HepG2 (cell line): ENCODE measurements at regions not wholly inside any gene's neighbourhood (a gene's known extent, or its start where the extent isn't known, plus 50 kb on each side); places are given as distances from the start of the nearest gene placed in this dataset.

Source experiments
- CBX2 ChIP-seq, 2 experiments: fragments of 200-600 bp in 1 of 2; sonication (generic); formaldehyde crosslinking in 1 of 2; IDR thresholded peaks; 2 replicates each; pipeline versions ENCODE4 v1.7.0 to v1.8.1; 2018 to 2022; ENCODE audit warnings: low read depth in 2 of 2, low read length in 1 of 2, mild to moderate bottlenecking in 1 of 2, missing genetic modification reagents in 1 of 2
- CTCF ChIP-seq: sonication (generic); formaldehyde crosslinking; IDR thresholded peaks from 2 replicates; pipeline ENCODE4 v1.5.0; 2020; ENCODE audit warnings: mild to moderate bottlenecking, missing genetic modification reagents, moderate library complexity
- EP300 ChIP-seq, 3 experiments: sonication (generic) in 1 of 3; formaldehyde crosslinking in 1 of 3; IDR thresholded peaks; 2 replicates each; pipeline versions ENCODE4 v1.5.1 to v1.6.1; 2011 to 2020; ENCODE audit warnings: low read depth in 2 of 3, low read length in 2 of 3, borderline replicate concordance in 1 of 3, improper control_type of control experiment in 1 of 3, mild to moderate bottlenecking in 1 of 3, missing genetic modification reagents in 1 of 3, moderate library complexity in 1 of 3
- FOXA1 ChIP-seq, 2 experiments: fragments of 450-650 bp in 1 of 2; sonication (generic) in 1 of 2; formaldehyde crosslinking in 1 of 2; IDR thresholded peaks; 2 replicates each; pipeline versions ENCODE4 v1.4.0 to v1.6.1; 2016 to 2020; ENCODE audit warnings: missing genetic modification reagents in 1 of 2
- HNF4A ChIP-seq: sonication (generic); formaldehyde crosslinking; IDR thresholded peaks from 2 replicates; pipeline ENCODE4 v1.4.0; 2020; ENCODE audit warnings: missing genetic modification reagents
- PHF20 ChIP-seq: sonication (generic); formaldehyde crosslinking; IDR thresholded peaks from 2 replicates; pipeline ENCODE4 v1.5.0; 2020; ENCODE audit warnings: mild to moderate bottlenecking, missing genetic modification reagents
- PPARG ChIP-seq: conservative IDR thresholded peaks from 2 replicates; pipeline ENCODE4 v1.6.1; 2016; ENCODE audit warnings: missing biosample characterization, missing genetic modification reagents
- RAD21 ChIP-seq: fragments of 450-650 bp; formaldehyde crosslinking; IDR thresholded peaks from 2 replicates; pipeline ENCODE4 v1.5.0; 2020; ENCODE audit warnings: mild to moderate bottlenecking
- TCF12 ChIP-seq, 2 experiments: fragments of 450-650 bp in 1 of 2; sonication (generic) in 1 of 2; formaldehyde crosslinking in 1 of 2; IDR thresholded peaks; 2 replicates each; pipeline versions ENCODE4 v1.6.1 to v1.8.0; 2017 to 2022; ENCODE audit warnings: antibody characterized with exemption in 1 of 2, mild to moderate bottlenecking in 1 of 2, missing genetic modification reagents in 1 of 2, moderate library complexity in 1 of 2
- USF2 ChIP-seq, 2 experiments: sonication (generic) in 1 of 2; formaldehyde crosslinking in 1 of 2; IDR thresholded peaks; 2 replicates each; pipeline versions ENCODE4 v1.5.1 to v1.6.1; 2011 to 2020; ENCODE audit warnings: borderline replicate concordance in 1 of 2, low read depth in 1 of 2, low read length in 1 of 2, mild to moderate bottlenecking in 1 of 2, missing genetic modification reagents in 1 of 2, moderate library complexity in 1 of 2
- ZNF24 ChIP-seq: fragments of 450-650 bp; IDR thresholded peaks from 2 replicates; pipeline ENCODE4 v1.6.1; 2017; ENCODE audit warnings: antibody characterized with exemption, mild to moderate bottlenecking
- ZNF704 ChIP-seq: sonication (generic); formaldehyde crosslinking; IDR thresholded peaks from 2 replicates; pipeline ENCODE4 v1.8.1; 2023; ENCODE audit warnings: mild to moderate bottlenecking, inconsistent platforms, moderate library complexity, missing genetic modification reagents, borderline replicate concordance

- TF ChIP-seq CTCF (CRISPR knock-in tag) (no peak), PHF20 (CRISPR knock-in tag) (no peak), USF2 (IDR thresholded peaks at IDR 0.05; ENCODE audit: low read depth, low read length) (no peak), USF2 (CRISPR knock-in tag; IDR thresholded peaks at IDR 0.05; ENCODE audit: borderline replicate concordance) (no peak), CBX2 (IDR thresholded peaks at IDR 0.05; ENCODE audit: low read depth, low read length) (no peak), CBX2 (CRISPR knock-in tag; IDR thresholded peaks at IDR 0.05; ENCODE audit: low read depth) (no peak), RAD21 (CRISPR knock-in tag) (no peak), EP300 (IDR thresholded peaks at IDR 0.05; ENCODE audit: low read depth in 2 of 2, low read length in 2 of 2) (no peak), EP300 (CRISPR knock-in tag; IDR thresholded peaks at IDR 0.05; ENCODE audit: borderline replicate concordance) (no peak), PPARG (no peak), FOXA1 (IDR thresholded peaks at IDR 0.05) (no peak), FOXA1 (CRISPR knock-in tag; IDR thresholded peaks at IDR 0.05) (no peak), ZNF704 (CRISPR knock-in tag) (no peak), ZNF24 (no peak), HNF4A (no peak), TCF12 (IDR thresholded peaks at IDR 0.05) (no peak), TCF12 (CRISPR knock-in tag; IDR thresholded peaks at IDR 0.05) (no peak)
Observed at GRCh38 chr4:68750555-68750954, 65.2 kb upstream of the UGT2B10 start.
